ENCODE measurements at regions not wholly inside any gene's neighbourhood (a gene's known extent, or its start where the extent isn't known, plus 50 kb on each side); places are given as distances from the start of the nearest gene placed in this dataset.

DNA sequence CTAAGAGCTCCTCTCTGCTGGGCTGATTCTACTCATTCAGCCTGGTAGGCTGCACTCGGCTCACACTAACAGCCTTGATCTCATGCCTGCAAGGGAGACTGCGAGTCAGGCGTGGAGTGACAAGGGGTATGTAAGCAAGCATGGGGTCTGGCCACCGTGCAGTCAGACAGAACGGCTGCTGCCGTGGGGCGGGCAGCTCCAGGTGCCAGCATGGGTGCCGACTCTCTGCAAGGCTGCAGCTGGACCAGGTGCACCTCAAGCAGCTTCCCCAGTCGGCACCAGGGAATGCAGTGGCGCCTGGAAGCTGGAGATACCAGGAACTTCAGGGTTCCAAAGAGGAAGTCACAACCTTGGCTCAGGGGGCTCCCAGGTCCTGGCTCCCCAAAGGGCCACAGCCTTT, 892.3 kb downstream of the OLFM4 start:
- ATAC-seq (no peak), DNase-seq (no peak)
- Mint-ChIP-seq H3K27ac (no peak overlapping the region), H3K4me3 (no peak overlapping the region), H3K9me3 (ENCODE audit: low read depth) (peaks cover 10% of the 10 kb centered on the region), H3K36me3 (no peaks in the 10 kb centered on the region), H3K4me1 (no peaks in the 10 kb centered on the region), H3K27me3 (no peaks in the 10 kb centered on the region)
- CTCF ChIA-PET = interaction anchor here (0.6 kb wide), 1 partner anchor 157 kb away, joined by 3 read pairs; no protein-coding TSS in a partner anchor

DNA sequence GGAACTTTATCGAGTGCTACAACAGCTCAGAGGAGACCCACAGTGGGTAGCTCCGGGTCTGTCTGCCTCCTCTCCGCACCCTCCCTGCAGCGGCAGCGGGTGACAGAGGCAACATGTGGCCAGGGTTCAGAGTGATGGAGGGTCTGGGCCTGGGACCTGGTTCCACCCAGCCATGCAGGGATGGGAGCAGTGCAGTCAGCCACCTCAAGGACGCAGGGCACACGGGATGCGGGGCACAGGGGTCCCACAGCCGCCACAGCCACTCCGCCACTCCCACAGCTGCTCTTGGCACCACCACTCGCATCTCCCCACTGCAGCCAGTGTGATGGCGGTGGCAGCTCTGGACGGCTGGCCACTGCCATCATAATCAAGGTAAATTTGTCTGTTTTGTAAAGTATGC, 892.9 kb downstream of the OLFM4 start:
- H3K4me1 Mint-ChIP-seq = no peaks in the 10 kb centered on the region
- CTCF ChIA-PET = no interaction called here
- ATAC-seq (no peak), DNase-seq (no peak)
- H3K9me3 Mint-ChIP-seq (ENCODE audit: low read depth) = peaks cover 10% of the 10 kb centered on the region
- H3K36me3 Mint-ChIP-seq = no peaks in the 10 kb centered on the region
- no peaks in the 10 kb centered on the region for H3K27me3 Mint-ChIP-seq
- H3K4me3 Mint-ChIP-seq = no peak overlapping the region
- no peak overlapping the region for H3K27ac Mint-ChIP-seq

DNA sequence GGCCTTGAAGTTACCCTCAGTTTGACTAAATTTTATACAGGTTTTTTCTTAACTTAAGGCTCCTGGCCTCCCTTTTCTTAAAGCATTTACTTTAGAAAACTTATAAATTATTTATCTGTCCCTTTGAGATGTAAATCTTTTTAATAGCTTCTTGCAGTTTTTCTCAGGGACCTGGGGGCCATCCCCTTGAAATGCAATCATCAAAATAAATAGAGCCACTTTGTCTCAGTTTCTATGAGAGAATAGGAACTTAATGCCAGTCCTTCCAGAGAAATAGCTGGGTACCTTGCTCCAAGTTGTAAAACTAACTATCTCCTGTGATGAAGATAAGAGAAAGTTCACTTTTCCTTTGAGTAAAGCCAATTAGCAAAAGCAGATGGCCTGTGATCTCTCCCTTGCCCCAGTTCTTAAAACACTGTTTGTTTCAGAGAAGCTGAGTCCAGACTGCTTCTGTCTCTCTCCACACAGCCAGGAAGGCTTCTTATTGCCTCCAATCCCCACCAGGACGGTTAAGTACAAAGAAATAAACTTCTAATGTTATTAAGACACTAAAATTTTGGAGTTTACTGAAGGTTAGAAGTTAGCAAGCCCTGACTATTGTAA, 913.1 kb downstream of the OLFM4 start:
- CTCF ChIA-PET = no interaction called here
- Mint-ChIP-seq H3K4me3 (no peak overlapping the region), H3K4me1 (no peaks in the 10 kb centered on the region), H3K27me3 (no peaks in the 10 kb centered on the region), H3K27ac (no peak overlapping the region), H3K36me3 (no peaks in the 10 kb centered on the region), H3K9me3 (ENCODE audit: low read depth) (peaks cover 5% of the 10 kb centered on the region)
- DNase-seq = no peak
- ATAC-seq = no peak

DNA sequence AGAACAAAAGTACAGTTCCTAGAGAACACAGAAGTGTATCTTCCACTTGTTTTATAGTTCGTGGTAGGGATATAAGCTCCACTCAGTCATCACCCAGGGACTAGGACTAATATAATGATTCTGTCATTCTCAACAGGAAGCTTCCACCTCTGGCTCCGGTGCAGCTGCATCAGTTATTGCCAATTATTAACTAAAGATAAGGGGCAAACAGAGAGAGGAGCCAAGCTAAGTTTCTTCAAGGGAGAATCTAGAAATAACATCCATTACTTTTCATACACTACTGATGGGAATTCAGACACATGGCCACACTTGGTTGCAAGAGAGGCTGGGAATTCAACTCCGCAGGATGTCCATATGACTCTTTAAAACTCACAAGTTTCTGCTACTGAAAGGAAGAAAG, 917.9 kb downstream of the OLFM4 start:
- CTCF ChIA-PET = no interaction called here

DNA sequence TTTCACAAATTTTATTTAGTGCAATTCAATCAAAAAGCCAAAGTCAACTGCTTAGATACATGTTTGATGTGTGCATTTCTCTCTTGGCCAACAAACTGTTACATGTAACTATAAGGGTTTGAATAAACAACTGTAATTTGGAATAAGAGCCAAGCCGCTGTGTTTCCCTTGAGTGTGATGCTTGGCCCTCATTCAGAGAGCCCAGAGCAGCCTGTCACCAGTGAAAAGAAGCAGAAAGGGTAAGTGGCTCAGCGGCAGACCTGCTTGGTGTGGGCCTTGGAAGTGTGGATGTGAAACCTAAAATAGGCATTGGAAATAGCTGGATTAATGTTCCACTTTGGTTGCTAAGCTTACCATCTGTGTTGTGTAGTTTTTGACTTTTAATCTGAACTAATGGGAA, 924.6 kb downstream of the OLFM4 start:
- CTCF ChIA-PET = no interaction called here
- DNase-seq (no peak), ATAC-seq (no peak)
- H3K27me3 Mint-ChIP-seq = no peaks in the 10 kb centered on the region
- peaks cover 4% of the 10 kb centered on the region for H3K9me3 Mint-ChIP-seq (ENCODE audit: low read depth)
- H3K27ac Mint-ChIP-seq = no peak overlapping the region
- no peaks in the 10 kb centered on the region for H3K36me3 Mint-ChIP-seq
- no peak overlapping the region for H3K4me3 Mint-ChIP-seq
- no peaks in the 10 kb centered on the region for H3K4me1 Mint-ChIP-seq

More for the DNA sequence above, 917.9 kb downstream of the OLFM4 start:
- DNase-seq (no peak), ATAC-seq (no peak)
- Mint-ChIP-seq H3K4me3 (no peak overlapping the region), H3K36me3 (no peaks in the 10 kb centered on the region), H3K9me3 (ENCODE audit: low read depth) (peaks cover 5% of the 10 kb centered on the region), H3K27ac (no peak overlapping the region), H3K27me3 (no peaks in the 10 kb centered on the region), H3K4me1 (no peaks in the 10 kb centered on the region)
